IMR-90 (cell line): ENCODE measurements at regions not wholly inside any gene's neighbourhood (a gene's known extent, or its start where the extent isn't known, plus 50 kb on each side); places are given as distances from the start of the nearest gene placed in this dataset.

Experiments used
- ATAC-seq: fragments of 200-7000 bp; cut with Tn5 transposase; 2 replicates; pipeline ENCODE4 v1.9.1; 2020; ENCODE audit warnings: low read depth, mild to moderate bottlenecking, moderate library complexity
- BruUV-seq: library from RNA; stranded (reverse); fragments of 400-500 nt; replicated peaks from 2 replicates; lab custom pipeline; 2021; lab: Mats Ljungman, UMichigan
- CTCF ChIA-PET: fragments of 300-600 bp; formaldehyde crosslinking; extraction: SDS; loops from one replicate; lab custom pipeline; 2021; ENCODE audit warnings: antibody characterized with exemption; lab: Yijun Ruan, JAX
- POLR2A ChIA-PET: fragments of 300-600 bp; sonication (Branson Sonifier 250); formaldehyde crosslinking; loops from one replicate; lab custom pipeline; 2022; ENCODE audit warnings: antibody characterized with exemption; ENCODE audit not compliant: unreplicated experiment; lab: Charles Lee
- DNase-seq: peaks from one replicate; pipeline ENCODE4 v3.0.0; 2013
- H2AFZ ChIP-seq: replicated peaks from 2 replicates; pipeline ENCODE3; 2013; ENCODE audit warnings: low read length, mild to moderate bottlenecking; ENCODE audit not compliant: poor library complexity
- H2AK5ac ChIP-seq: 2 replicates; pipeline ENCODE4 v1.6.1; 2013; ENCODE audit warnings: low read depth, low read length, inconsistent platforms
- H2AK9ac ChIP-seq: replicated peaks from 2 replicates; pipeline ENCODE3; 2013; ENCODE audit warnings: mild to moderate bottlenecking, low read depth, low read length, moderate library complexity; ENCODE audit not compliant: poor library complexity
- H2BK120ac ChIP-seq: 2 replicates; pipeline ENCODE4 v1.6.1; 2013; ENCODE audit warnings: low read depth, low read length, inconsistent platforms
- H2BK15ac ChIP-seq: 3 replicates; pipeline ENCODE4 v1.6.1; 2013; ENCODE audit warnings: low read depth, low read length, inconsistent platforms
- H2BK20ac ChIP-seq: 2 replicates; pipeline ENCODE4 v1.6.1; 2013; ENCODE audit warnings: low read depth, mild to moderate bottlenecking, inconsistent platforms, low read length, moderate library complexity
- H2BK5ac ChIP-seq: 2 replicates; pipeline ENCODE4 v1.6.1; 2013; ENCODE audit warnings: mild to moderate bottlenecking, low read depth, low read length, inconsistent platforms; ENCODE audit not compliant: poor library complexity, severe bottlenecking
- H3K14ac ChIP-seq: replicated peaks from 2 replicates; pipeline ENCODE4 v1.6.1; 2013; ENCODE audit warnings: low read depth, low read length, inconsistent platforms
- H3K18ac ChIP-seq: 2 replicates; pipeline ENCODE4 v1.6.1; 2013; ENCODE audit warnings: low read depth, low read length, control low read depth
- H3K23ac ChIP-seq: 2 replicates; pipeline ENCODE4 v1.6.1; 2013; ENCODE audit warnings: low read depth, low read length, inconsistent platforms
- H3K27ac ChIP-seq: 2 replicates; pipeline ENCODE4 v1.5.1; 2013; ENCODE audit warnings: mild to moderate bottlenecking, control low read depth, low read length; ENCODE audit not compliant: insufficient read depth
- H3K27me3 ChIP-seq: 2 replicates; pipeline ENCODE4 v1.6.1; 2013; ENCODE audit warnings: low read length; ENCODE audit not compliant: control insufficient read depth, insufficient read depth
- H3K36me3 ChIP-seq: 2 replicates; pipeline ENCODE4 v1.6.1; 2013; ENCODE audit warnings: low read length, mixed read lengths; ENCODE audit not compliant: control insufficient read depth, insufficient read depth
- H3K4ac ChIP-seq: 2 replicates; pipeline ENCODE4 v1.6.1; 2013; ENCODE audit warnings: low read depth, low read length, inconsistent platforms
- H3K4me1 ChIP-seq: 2 replicates; pipeline ENCODE4 v1.6.1; 2013; ENCODE audit warnings: low read length, mixed read lengths; ENCODE audit not compliant: control insufficient read depth, insufficient read depth
- H3K4me2 ChIP-seq: 2 replicates; pipeline ENCODE4 v1.6.1; 2013; ENCODE audit warnings: low read depth, mild to moderate bottlenecking, control low read depth, low read length, moderate library complexity
- H3K4me3 ChIP-seq: 2 replicates; pipeline ENCODE4 v1.5.1; 2013; ENCODE audit warnings: low read depth, mild to moderate bottlenecking, control low read depth, low read length, moderate library complexity; ENCODE audit not compliant: insufficient read depth
- H3K56ac ChIP-seq: 2 replicates; pipeline ENCODE4 v1.6.1; 2013; ENCODE audit warnings: low read length, inconsistent platforms; ENCODE audit not compliant: insufficient read depth; ENCODE audit errors: extremely low read depth
- H3K79me1 ChIP-seq, 2 experiments: 2 replicates each; pipeline ENCODE4 v1.6.1; 2013; ENCODE audit warnings: low read length in 2 of 2, inconsistent platforms in 1 of 2, low read depth in 1 of 2
- H3K9ac ChIP-seq: 2 replicates; pipeline ENCODE4 v1.6.1; 2013; ENCODE audit warnings: low read depth, low read length, control low read depth
- H3K9me1 ChIP-seq: 2 replicates; pipeline ENCODE4 v1.6.1; 2013; ENCODE audit warnings: low read length, inconsistent platforms; ENCODE audit not compliant: insufficient read depth
- H3K9me3 ChIP-seq: 2 replicates; pipeline ENCODE4 v1.6.1; 2013; ENCODE audit warnings: low read length; ENCODE audit not compliant: control insufficient read depth, insufficient read depth
- H4K20me1 ChIP-seq: 2 replicates; pipeline ENCODE4 v1.6.1; 2013; ENCODE audit warnings: low read length, inconsistent platforms; ENCODE audit not compliant: insufficient read depth
- H4K5ac ChIP-seq: 2 replicates; pipeline ENCODE4 v1.6.1; 2013; ENCODE audit warnings: mild to moderate bottlenecking, low read depth, low read length, control low read depth
- H4K8ac ChIP-seq, 2 experiments: 2 replicates each; pipeline ENCODE4 v1.6.1; 2013; ENCODE audit warnings: low read depth in 2 of 2, low read length in 2 of 2, control low read depth in 1 of 2, inconsistent platforms in 1 of 2
- H4K91ac ChIP-seq: 2 replicates; pipeline ENCODE4 v1.6.1; 2013; ENCODE audit warnings: low read depth, low read length, inconsistent platforms; ENCODE audit not compliant: insufficient read depth
- NFE2L2 ChIP-seq: fragments of 150-350 bp; IDR thresholded peaks from 2 replicates; pipeline ENCODE4 v1.6.1; 2016; ENCODE audit warnings: low read depth, mild to moderate bottlenecking, low read length
- WGBS, 2 experiments: methylation state at CpG; one replicate each; pipeline versions ENCODE4 v1.1.5 to v1.1.7; 2013; ENCODE audit warnings: missing lambda C conversion rate in 2 of 2; ENCODE audit not compliant: insufficient read length in 1 of 2; ENCODE audit errors: extremely low coverage in 2 of 2; 5-methylcytosine and 5-hydroxymethylcytosine counted together
- dilution Hi-C: fragments of 300-500 bp; cut with HindIII; formaldehyde crosslinking; loops from one replicate; pipeline ENCODE4 v1.14.3; 2018; ENCODE audit warnings: low sequenced_read_pairs; ENCODE audit not compliant: unreplicated experiment
- in situ Hi-C: fragments of 300-500 bp; cut with MboI; formaldehyde crosslinking; loops from 3 replicates; pipeline ENCODE4 v1.14.3; 2019; ENCODE audit warnings: low sequenced_read_pairs, inconsistent platforms, mixed read lengths
- intact Hi-C: fragments of 100-400 bp; cut with micrococcal nuclease; formaldehyde crosslinking; loops from 2 replicates; pipeline ENCODE4 v1.10.0; 2022

DNA sequence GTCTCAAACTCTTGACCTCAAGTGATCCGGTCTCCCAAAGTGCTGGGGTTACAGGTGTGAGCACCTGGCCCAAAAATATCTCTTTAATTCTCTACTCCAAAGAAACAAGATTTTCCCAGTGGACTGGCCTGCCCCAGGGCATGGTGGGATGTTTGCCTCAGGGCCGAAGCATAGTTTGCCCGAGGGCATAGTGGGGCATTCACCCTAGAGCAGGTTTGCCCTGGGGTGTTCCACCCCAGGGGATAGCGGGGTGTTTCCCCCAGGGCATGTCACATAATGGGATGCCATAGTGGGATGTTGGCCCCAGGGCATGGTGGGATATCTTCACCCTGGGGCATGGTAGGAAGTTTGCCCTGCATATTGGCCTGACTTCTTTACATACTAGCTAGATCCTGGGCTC, 97.2 kb downstream of the VEGFA start:
- Histone ChIP-seq H3K14ac (no peak overlapping the region), H2BK120ac (no peak overlapping the region), H3K4me2 (no peak overlapping the region), H3K27ac (no peak overlapping the region), H3K9me1 (no peaks in the 10 kb centered on the region), H4K8ac (no peak overlapping the region), H3K9me3 (no peaks in the 10 kb centered on the region), H2BK15ac (no peak overlapping the region), H3K36me3 (no peaks in the 10 kb centered on the region), H2BK5ac (no peak overlapping the region), H2AK9ac (no peak overlapping the region), H3K79me1 (no peaks in the 10 kb centered on the region), H3K18ac (no peak overlapping the region), H2AK5ac (no peak overlapping the region), H3K23ac (no peak overlapping the region), H3K4me3 (no peak overlapping the region), H4K5ac (no peak overlapping the region), H4K91ac (no peak overlapping the region), H4K20me1 (no peaks in the 10 kb centered on the region), H3K4me1 (no peaks in the 10 kb centered on the region; the same call in 1 of the 2 replicates), H3K27me3 (peaks cover 55% of the 10 kb centered on the region), H3K4ac (no peak overlapping the region), H3K9ac (no peak overlapping the region), H2BK20ac (no peak overlapping the region), H3K56ac (no peak overlapping the region), H2AFZ (no peak overlapping the region)
- no peak for TF ChIP-seq NFE2L2
- DNase-seq: no peak
- CTCF ChIA-PET: no interaction called here
- WGBS, 2 experiments: no CpG with 5 or more reads among the region's 4 CpGs
- dilution Hi-C loops: no loop called here
- POLR2A ChIA-PET: no interaction called here
- intact Hi-C loops: no loop called here
- ATAC-seq: no peak
- no TSS peak for BruUV-seq
- in situ Hi-C loops: no loop called here
